Endothelial cell (in vitro differentiated cells): ENCODE measurements at regions not wholly inside any gene's neighbourhood (a gene's known extent, or its start where the extent isn't known, plus 50 kb on each side); places are given as distances from the start of the nearest gene placed in this dataset.

ENCODE experiments used
- DNase-seq: peaks from one replicate; pipeline ENCODE4 v3.0.0; 2021; ENCODE audit warnings: low spot score
- H3K27ac Mint-ChIP-seq: one replicate; pipeline ENCODE4 v1.8.0; 2021; ENCODE audit warnings: mixed read lengths, inconsistent platforms; ENCODE audit not compliant: unreplicated experiment
- H3K27me3 Mint-ChIP-seq: one replicate; pipeline ENCODE4 v1.8.0; 2021; ENCODE audit warnings: mild to moderate bottlenecking, moderate library complexity, mixed read lengths, inconsistent platforms; ENCODE audit not compliant: unreplicated experiment
- H3K36me3 Mint-ChIP-seq: one replicate; pipeline ENCODE4 v1.8.0; 2021; ENCODE audit warnings: mild to moderate bottlenecking, low read depth, mixed read lengths, inconsistent platforms; ENCODE audit not compliant: unreplicated experiment
- H3K4me1 Mint-ChIP-seq: one replicate; pipeline ENCODE4 v1.8.0; 2021; ENCODE audit warnings: mild to moderate bottlenecking, mixed read lengths, inconsistent platforms; ENCODE audit not compliant: unreplicated experiment
- H3K4me3 Mint-ChIP-seq: one replicate; pipeline ENCODE4 v1.8.0; 2021; ENCODE audit warnings: mild to moderate bottlenecking, mixed read lengths, inconsistent platforms; ENCODE audit not compliant: unreplicated experiment
- H3K9me3 Mint-ChIP-seq: one replicate; pipeline ENCODE4 v1.8.0; 2021; ENCODE audit warnings: mixed read lengths, inconsistent platforms; ENCODE audit not compliant: unreplicated experiment
- CTCF ChIP-seq: fragments of 200-600 bp; sonication (generic); IDR thresholded peaks from one replicate; pipeline ENCODE4 v1.5.0; 2021; ENCODE audit warnings: antibody characterized with exemption; ENCODE audit not compliant: unreplicated experiment

GRCh38 chr12:114226241-114226928, 179.6 kb downstream of the TBX5 start:
- no peak overlapping the region for H3K27ac Mint-ChIP-seq
- DNase-seq, result no peak
- H3K27me3 Mint-ChIP-seq, result no peaks in the 10 kb centered on the region

GRCh38 chr12:114221957-114222630, 183.8 kb downstream of the TBX5 start:
- Mint-ChIP-seq H3K9me3 (no peaks in the 10 kb centered on the region), H3K27me3 (no peaks in the 10 kb centered on the region), H3K4me3 (no peak overlapping the region), H3K36me3 (no peaks in the 10 kb centered on the region), H3K27ac (no peak overlapping the region), H3K4me1 (no peaks in the 10 kb centered on the region)
- DNase-seq, result no peak
- no peak for TF ChIP-seq CTCF

More at GRCh38 chr12:114226241-114226928, 179.6 kb downstream of the TBX5 start:
- Mint-ChIP-seq H3K4me1 (no peaks in the 10 kb centered on the region), H3K36me3 (no peaks in the 10 kb centered on the region), H3K9me3 (no peaks in the 10 kb centered on the region), H3K4me3 (no peak overlapping the region)
- TF ChIP-seq CTCF, result no peak

- Mint-ChIP-seq H3K36me3 (no peaks in the 10 kb centered on the region), H3K4me1 (no peaks in the 10 kb centered on the region), H3K9me3 (no peaks in the 10 kb centered on the region), H3K27ac (no peak overlapping the region), H3K27me3 (no peaks in the 10 kb centered on the region), H3K4me3 (no peak overlapping the region)
- no peak for TF ChIP-seq CTCF
- no peak for DNase-seq
Observed at GRCh38 chr12:114221136-114221833, 184.7 kb downstream of the TBX5 start.

GRCh38 chr12:114220311-114220710, 185.6 kb downstream of the TBX5 start:
- Mint-ChIP-seq H3K36me3 (no peaks in the 10 kb centered on the region), H3K27me3 (no peaks in the 10 kb centered on the region), H3K4me3 (no peak overlapping the region), H3K9me3 (no peaks in the 10 kb centered on the region), H3K4me1 (no peaks in the 10 kb centered on the region), H3K27ac (no peak overlapping the region)
- no peak for DNase-seq
- no peak for TF ChIP-seq CTCF

GRCh38 chr12:114218136-114218535, 187.8 kb downstream of the TBX5 start:
- no peak overlapping the region for H3K4me3 Mint-ChIP-seq
- no peaks in the 10 kb centered on the region for H3K9me3 Mint-ChIP-seq

More at GRCh38 chr12:114218136-114218535, 187.8 kb downstream of the TBX5 start:
- Mint-ChIP-seq H3K36me3 (no peaks in the 10 kb centered on the region), H3K27ac (no peak overlapping the region), H3K4me1 (no peaks in the 10 kb centered on the region), H3K27me3 (no peaks in the 10 kb centered on the region)
- no peak for DNase-seq
- TF ChIP-seq CTCF, result no peak
